MM.1S (cell line): ENCODE measurements at regions not wholly inside any gene's neighbourhood (a gene's known extent, or its start where the extent isn't known, plus 50 kb on each side); places are given as distances from the start of the nearest gene placed in this dataset.

Source experiments
- DNase-seq: peaks from one replicate; pipeline ENCODE4 v3.0.0-alpha.2; 2015
- H2AFZ ChIP-seq: fragments of 300-600 bp; sonication (generic); 2 replicates; pipeline ENCODE4 v1.6.0; 2016; ENCODE audit warnings: antibody characterized with exemption, low read length
- H3F3A ChIP-seq: fragments of 300-600 bp; sonication (generic); 2 replicates; pipeline ENCODE4 v1.6.1; 2016; ENCODE audit warnings: mild to moderate bottlenecking, antibody characterized with exemption, low read length, moderate library complexity, mixed read lengths; ENCODE audit not compliant: insufficient read depth
- H3K27ac ChIP-seq: fragments of 300-600 bp; sonication (generic); 2 replicates; pipeline ENCODE4 v1.5.1; 2016; ENCODE audit warnings: mild to moderate bottlenecking, low read length
- H3K27me3 ChIP-seq: fragments of 300-600 bp; sonication (generic); replicated peaks from 2 replicates; pipeline ENCODE4 v1.6.0; 2016; ENCODE audit warnings: low read length; ENCODE audit not compliant: insufficient read depth
- H3K36me3 ChIP-seq: fragments of 300-600 bp; sonication (generic); replicated peaks from 2 replicates; pipeline ENCODE4 v1.6.1; 2016; ENCODE audit warnings: mild to moderate bottlenecking, low read length, mixed read lengths; ENCODE audit not compliant: insufficient read depth
- H3K4me1 ChIP-seq: fragments of 300-600 bp; sonication (generic); 2 replicates; pipeline ENCODE4 v1.6.1; 2016; ENCODE audit warnings: low read length, mixed read lengths
- H3K4me2 ChIP-seq: fragments of 300-600 bp; sonication (generic); 2 replicates; pipeline ENCODE4 v1.6.0; 2016; ENCODE audit warnings: low read depth, low read length
- H3K4me3 ChIP-seq: fragments of 300-600 bp; sonication (generic); 2 replicates; pipeline ENCODE4 v1.5.1; 2016; ENCODE audit warnings: low read length, mixed read lengths
- H3K79me2 ChIP-seq: fragments of 300-600 bp; sonication (generic); 2 replicates; pipeline ENCODE4 v1.6.1; 2016; ENCODE audit warnings: mixed run types, low read length, mixed read lengths
- H3K9ac ChIP-seq: fragments of 300-600 bp; sonication (generic); 2 replicates; pipeline ENCODE4 v1.6.1; 2016; ENCODE audit warnings: low read length, mixed read lengths
- H3K9me2 ChIP-seq: fragments of 300-600 bp; sonication (generic); replicated peaks from 2 replicates; pipeline ENCODE4 v1.6.1; 2016; ENCODE audit warnings: mild to moderate bottlenecking, low read length, mixed read lengths; ENCODE audit not compliant: insufficient read depth
- H3K9me3 ChIP-seq: fragments of 300-600 bp; sonication (generic); replicated peaks from 2 replicates; pipeline ENCODE4 v1.6.1; 2016; ENCODE audit warnings: mild to moderate bottlenecking, low read length, mixed read lengths; ENCODE audit not compliant: insufficient read depth
- H4K20me1 ChIP-seq: fragments of 300-600 bp; sonication (generic); 2 replicates; pipeline ENCODE4 v1.6.1; 2016; ENCODE audit warnings: mild to moderate bottlenecking, low read length, moderate library complexity, mixed read lengths; ENCODE audit not compliant: insufficient read depth
- EZH2 ChIP-seq: fragments of 300-600 bp; sonication (generic); optimal IDR thresholded peaks from 2 replicates; pipeline ENCODE3; 2017; ENCODE audit warnings: low read depth, mild to moderate bottlenecking, antibody characterized with exemption, low read length, mixed read lengths
- EZH2phosphoT487 ChIP-seq: fragments of 300-600 bp; sonication (generic); IDR thresholded peaks from 2 replicates; pipeline ENCODE4 v1.6.1; 2018; ENCODE audit warnings: antibody characterized with exemption, low read length
- TF ChIP-seq, protein P1 (sequence below): fragments of 300-600 bp; sonication (generic); IDR thresholded peaks from 2 replicates; pipeline ENCODE4 v1.5.1; 2016; ENCODE audit warnings: antibody characterized with exemption, low read length, mixed read lengths

DNA sequence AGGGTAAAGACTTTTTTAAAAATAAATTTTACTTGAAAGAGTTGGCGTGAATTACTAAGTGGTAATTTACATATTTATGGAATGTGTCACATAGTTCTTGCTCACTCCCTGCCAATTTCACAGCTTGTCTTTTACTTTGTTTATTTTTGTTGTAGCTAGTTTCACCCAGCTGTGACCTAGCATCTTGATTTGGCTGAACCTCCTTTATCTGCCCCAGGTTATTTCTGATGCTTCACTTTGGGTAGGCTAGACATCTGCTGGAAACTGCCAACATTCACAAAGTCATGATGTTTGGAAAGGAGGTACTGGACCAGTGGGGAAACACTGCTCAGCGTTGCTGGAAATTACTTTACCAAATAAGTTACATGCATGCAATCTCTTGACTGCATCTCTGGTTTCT is 1676.0 kb upstream of the RAG2 start:
- no peaks in the 10 kb centered on the region for H3K36me3 ChIP-seq
- no peaks in the 10 kb centered on the region for H3K79me2 ChIP-seq
- no peak overlapping the region for H3K9ac ChIP-seq
- no peaks in the 10 kb centered on the region for H3K27me3 ChIP-seq
- H3F3A ChIP-seq, result no peaks in the 10 kb centered on the region
- no peak overlapping the region for H2AFZ ChIP-seq
- no peak for DNase-seq
- TF ChIP-seq EZH2phosphoT487 (no peak), EZH2 (no peak)
- TF ChIP-seq, protein P1, sequence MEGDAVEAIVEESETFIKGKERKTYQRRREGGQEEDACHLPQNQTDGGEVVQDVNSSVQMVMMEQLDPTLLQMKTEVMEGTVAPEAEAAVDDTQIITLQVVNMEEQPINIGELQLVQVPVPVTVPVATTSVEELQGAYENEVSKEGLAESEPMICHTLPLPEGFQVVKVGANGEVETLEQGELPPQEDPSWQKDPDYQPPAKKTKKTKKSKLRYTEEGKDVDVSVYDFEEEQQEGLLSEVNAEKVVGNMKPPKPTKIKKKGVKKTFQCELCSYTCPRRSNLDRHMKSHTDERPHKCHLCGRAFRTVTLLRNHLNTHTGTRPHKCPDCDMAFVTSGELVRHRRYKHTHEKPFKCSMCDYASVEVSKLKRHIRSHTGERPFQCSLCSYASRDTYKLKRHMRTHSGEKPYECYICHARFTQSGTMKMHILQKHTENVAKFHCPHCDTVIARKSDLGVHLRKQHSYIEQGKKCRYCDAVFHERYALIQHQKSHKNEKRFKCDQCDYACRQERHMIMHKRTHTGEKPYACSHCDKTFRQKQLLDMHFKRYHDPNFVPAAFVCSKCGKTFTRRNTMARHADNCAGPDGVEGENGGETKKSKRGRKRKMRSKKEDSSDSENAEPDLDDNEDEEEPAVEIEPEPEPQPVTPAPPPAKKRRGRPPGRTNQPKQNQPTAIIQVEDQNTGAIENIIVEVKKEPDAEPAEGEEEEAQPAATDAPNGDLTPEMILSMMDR, result no peak
- no peak overlapping the region for H3K27ac ChIP-seq
- H3K4me2 ChIP-seq, result no peak overlapping the region
- no peaks in the 10 kb centered on the region for H4K20me1 ChIP-seq
- H3K9me2 ChIP-seq, result no peaks in the 10 kb centered on the region
- no peaks in the 10 kb centered on the region for H3K9me3 ChIP-seq
- H3K4me3 ChIP-seq, result no peak overlapping the region
- H3K4me1 ChIP-seq, result no peaks in the 10 kb centered on the region

- no peak overlapping the region for H3K4me2 ChIP-seq
- TF ChIP-seq EZH2 (no peak), EZH2phosphoT487 (no peak)
- TF ChIP-seq, protein P1, result no peak
- no peaks in the 10 kb centered on the region for H3K79me2 ChIP-seq
- H3K9me2 ChIP-seq, result no peaks in the 10 kb centered on the region
- no peaks in the 10 kb centered on the region for H3K4me1 ChIP-seq
- no peaks in the 10 kb centered on the region for H3K9me3 ChIP-seq
- no peaks in the 10 kb centered on the region; the same call in 1 of the 2 replicates for H3K36me3 ChIP-seq
- no peak overlapping the region for H3K9ac ChIP-seq
- H3K27ac ChIP-seq, result no peak overlapping the region
- peak; percentile 16 for DNase-seq
- H3F3A ChIP-seq, result no peaks in the 10 kb centered on the region
- H3K4me3 ChIP-seq, result no peak overlapping the region
- no peaks in the 10 kb centered on the region for H4K20me1 ChIP-seq
- no peak overlapping the region for H2AFZ ChIP-seq
- H3K27me3 ChIP-seq, result no peaks in the 10 kb centered on the region
Observed at GRCh38 chr11:38272376-38272775, 1674.3 kb upstream of the RAG2 start.

- no peaks in the 10 kb centered on the region for H3F3A ChIP-seq
- no peak overlapping the region for H3K4me2 ChIP-seq
- H4K20me1 ChIP-seq, result no peaks in the 10 kb centered on the region
- no peak overlapping the region for H2AFZ ChIP-seq
- H3K27ac ChIP-seq, result no peak overlapping the region
- TF ChIP-seq, protein P1, result no peak
- no peaks in the 10 kb centered on the region for H3K4me1 ChIP-seq
- no peaks in the 10 kb centered on the region for H3K9me3 ChIP-seq
- no peak overlapping the region for H3K9ac ChIP-seq
- H3K36me3 ChIP-seq, result no peaks in the 10 kb centered on the region; the same call in 1 of the 2 replicates
- H3K79me2 ChIP-seq, result no peaks in the 10 kb centered on the region
- no peak overlapping the region for H3K4me3 ChIP-seq
- DNase-seq, result no peak
- no peaks in the 10 kb centered on the region for H3K27me3 ChIP-seq
- no peaks in the 10 kb centered on the region for H3K9me2 ChIP-seq
Observed at GRCh38 chr11:38266691-38267090, 1668.7 kb upstream of the RAG2 start.
